BJ (cell line): ENCODE measurements at regions not wholly inside any gene's neighbourhood (a gene's known extent, or its start where the extent isn't known, plus 50 kb on each side); places are given as distances from the start of the nearest gene placed in this dataset.
A peak's percentile ranks its signal among the peaks of the same experiment; 100 is the strongest.

Source experiments
- CTCF ChIA-PET: fragments of 350-600 bp; formaldehyde crosslinking; extraction: SDS; loops from one replicate; lab custom pipeline; 2021; ENCODE audit warnings: antibody characterized with exemption, inconsistent platforms; lab: Yijun Ruan, JAX
- POLR2A ChIA-PET: fragments of 300-600 bp; sonication (Branson Sonifier 250); formaldehyde crosslinking; extraction: SDS; loops from one replicate; lab custom pipeline; 2021; ENCODE audit warnings: antibody characterized with exemption; lab: Charles Lee
- DNase-seq: peaks from one replicate; pipeline ENCODE4 v3.0.0-alpha.2; 2011; ENCODE audit warnings: low read depth
- H3K27me3 ChIP-seq: 2 replicates; pipeline ENCODE4 v1.6.0; 2011; ENCODE audit warnings: low read length; ENCODE audit not compliant: control insufficient read depth, insufficient read depth
- H3K36me3 ChIP-seq: 2 replicates; pipeline ENCODE4 v1.5.1; 2011; ENCODE audit warnings: low read length; ENCODE audit not compliant: control insufficient read depth, insufficient read depth
- H3K4me3 ChIP-seq: 2 replicates; pipeline ENCODE4 v1.5.1; 2011; ENCODE audit warnings: low read depth, mild to moderate bottlenecking, control low read depth, low read length
- TF ChIP-seq, protein P1 (sequence below): IDR thresholded peaks from 2 replicates; pipeline ENCODE4 v1.5.1; 2011; ENCODE audit warnings: low read depth, mild to moderate bottlenecking, control low read depth, inconsistent platforms, low read length, moderate library complexity; ENCODE audit not compliant: insufficient read depth

- Histone ChIP-seq H3K36me3 (no peaks in the 10 kb centered on the region), H3K4me3 (no peak overlapping the region), H3K27me3 (no peaks in the 10 kb centered on the region)
- ChIA-PET CTCF (no interaction called here), POLR2A (no interaction called here)
- TF ChIP-seq, protein P1, sequence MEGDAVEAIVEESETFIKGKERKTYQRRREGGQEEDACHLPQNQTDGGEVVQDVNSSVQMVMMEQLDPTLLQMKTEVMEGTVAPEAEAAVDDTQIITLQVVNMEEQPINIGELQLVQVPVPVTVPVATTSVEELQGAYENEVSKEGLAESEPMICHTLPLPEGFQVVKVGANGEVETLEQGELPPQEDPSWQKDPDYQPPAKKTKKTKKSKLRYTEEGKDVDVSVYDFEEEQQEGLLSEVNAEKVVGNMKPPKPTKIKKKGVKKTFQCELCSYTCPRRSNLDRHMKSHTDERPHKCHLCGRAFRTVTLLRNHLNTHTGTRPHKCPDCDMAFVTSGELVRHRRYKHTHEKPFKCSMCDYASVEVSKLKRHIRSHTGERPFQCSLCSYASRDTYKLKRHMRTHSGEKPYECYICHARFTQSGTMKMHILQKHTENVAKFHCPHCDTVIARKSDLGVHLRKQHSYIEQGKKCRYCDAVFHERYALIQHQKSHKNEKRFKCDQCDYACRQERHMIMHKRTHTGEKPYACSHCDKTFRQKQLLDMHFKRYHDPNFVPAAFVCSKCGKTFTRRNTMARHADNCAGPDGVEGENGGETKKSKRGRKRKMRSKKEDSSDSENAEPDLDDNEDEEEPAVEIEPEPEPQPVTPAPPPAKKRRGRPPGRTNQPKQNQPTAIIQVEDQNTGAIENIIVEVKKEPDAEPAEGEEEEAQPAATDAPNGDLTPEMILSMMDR, result no peak
- DNase-seq, result no peak
Measured at GRCh38 chr7:24475166-24475961, 97.9 kb upstream of the PALS2 start.

GRCh38 chr7:24476227-24476626, 97.0 kb upstream of the PALS2 start:
- Histone ChIP-seq H3K27me3 (no peaks in the 10 kb centered on the region), H3K36me3 (no peaks in the 10 kb centered on the region), H3K4me3 (no peak overlapping the region)
- ChIA-PET CTCF (no interaction called here), POLR2A (no interaction called here)
- DNase-seq, result no peak
- TF ChIP-seq, protein P1, result no peak

GRCh38 chr7:24477398-24478136, 95.7 kb upstream of the PALS2 start:
- ChIA-PET CTCF (no interaction called here), POLR2A (no interaction called here)
- TF ChIP-seq, protein P1, result no peak
- no peak overlapping the region for H3K4me3 ChIP-seq
- peak; percentile 13 for DNase-seq
- H3K27me3 ChIP-seq, result no peaks in the 10 kb centered on the region
- H3K36me3 ChIP-seq, result no peaks in the 10 kb centered on the region

GRCh38 chr7:24478137-24478655, 95.1 kb upstream of the PALS2 start:
- H3K36me3 ChIP-seq, result no peaks in the 10 kb centered on the region
- H3K27me3 ChIP-seq, result no peaks in the 10 kb centered on the region
- TF ChIP-seq, protein P1, result no peak
- ChIA-PET CTCF (no interaction called here), POLR2A (no interaction called here)
- DNase-seq, result no peak
- H3K4me3 ChIP-seq, result no peak overlapping the region

DNA sequence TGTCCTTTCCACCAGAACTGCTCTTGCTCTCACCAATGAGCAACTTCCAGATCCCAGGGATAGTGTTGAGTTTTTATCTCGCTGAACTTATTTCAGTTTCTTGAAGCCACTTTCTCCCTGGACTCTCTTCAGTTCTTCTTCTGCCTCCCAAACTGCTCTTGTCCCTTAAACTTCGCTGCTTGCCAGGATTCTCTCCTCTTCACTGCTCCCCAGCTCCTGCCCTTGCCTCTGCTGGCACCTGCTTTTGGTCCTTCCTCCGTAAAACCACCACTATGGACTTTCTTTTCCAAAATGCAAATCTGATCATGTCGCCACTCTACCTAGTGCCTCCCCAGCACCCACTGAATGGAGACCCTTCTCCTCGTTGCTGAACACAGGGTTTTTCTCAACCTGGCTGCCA, 92.8 kb upstream of the PALS2 start:
- ChIA-PET POLR2A (no interaction called here), CTCF (no interaction called here)
- Histone ChIP-seq H3K4me3 (no peak overlapping the region), H3K36me3 (no peaks in the 10 kb centered on the region), H3K27me3 (no peaks in the 10 kb centered on the region)
- DNase-seq, result no peak
- TF ChIP-seq, protein P1, result no peak
